ENCODE measurements at regions not wholly inside any gene's neighbourhood (a gene's known extent, or its start where the extent isn't known, plus 50 kb on each side); places are given as distances from the start of the nearest gene placed in this dataset.
"Not testable (repeated sequence)": the region's sequence is repeated elsewhere in the genome, so short reads cannot be mapped to it uniquely, and the experiment has no call there.

- no peak for FAIRE-seq
These were observed 76.9 kb upstream of the ITGB1 start for GRCh38 chr10:33034931-33035330.

- no peak for FAIRE-seq
These were observed 74.7 kb upstream of the ITGB1 start for GRCh38 chr10:33032654-33033151.

GRCh38 chr10:33031815-33032653 is 74.0 kb upstream of the ITGB1 start:
- FAIRE-seq = no peak

- FAIRE-seq = no peak
These were observed 73.1 kb upstream of the ITGB1 start for GRCh38 chr10:33031171-33031570.

- not testable (repeated sequence) for FAIRE-seq
These were observed 70.5 kb upstream of the ITGB1 start for GRCh38 chr10:33028515-33028914.

GRCh38 chr10:33027088-33027487 is 69.1 kb upstream of the ITGB1 start:
- no peak for FAIRE-seq

- FAIRE-seq = no peak
These were observed 68.4 kb upstream of the ITGB1 start for GRCh38 chr10:33026422-33026821.

- no peak for FAIRE-seq
These were observed 67.9 kb upstream of the ITGB1 start for GRCh38 chr10:33025910-33026309.

- FAIRE-seq = no peak
These were observed 67.0 kb upstream of the ITGB1 start for GRCh38 chr10:33025039-33025438.

GRCh38 chr10:33022691-33023090 is 64.7 kb upstream of the ITGB1 start:
- FAIRE-seq = no peak

- no peak for FAIRE-seq
These were observed 64.1 kb upstream of the ITGB1 start for GRCh38 chr10:33022090-33022489.

- FAIRE-seq = peak; percentile 25
These were observed 59.0 kb upstream of the ITGB1 start for GRCh38 chr10:33016988-33017387.

GRCh38 chr10:33015761-33016547 is 57.9 kb upstream of the ITGB1 start:
- no peak for FAIRE-seq

GRCh38 chr10:33013331-33013730 is 55.3 kb upstream of the ITGB1 start:
- FAIRE-seq = not testable (repeated sequence)

- no peak for FAIRE-seq
These were observed 54.3 kb upstream of the ITGB1 start for GRCh38 chr10:33012306-33012705.

- no peak for FAIRE-seq
These were observed 52.4 kb upstream of the ITGB1 start for GRCh38 chr10:33010132-33011037.

GRCh38 chr10:33009244-33010131 is 51.5 kb upstream of the ITGB1 start:
- FAIRE-seq = no peak

- FAIRE-seq = peak; percentile 97
These were observed 50.6 kb upstream of the ITGB1 start for GRCh38 chr10:33008499-33009243.

GRCh38 chr10:33007731-33008381 is 49.8 kb upstream of the ITGB1 start:
- peak; percentile 98 for FAIRE-seq

Measured in A204.1 (cell line).